BLaER1 (cell line): ENCODE measurements at regions not wholly inside any gene's neighbourhood (a gene's known extent, or its start where the extent isn't known, plus 50 kb on each side); places are given as distances from the start of the nearest gene placed in this dataset.

ENCODE experiments used
- H3K27ac ChIP-seq: shearing (Covaris generic); formaldehyde crosslinking; 2 replicates; pipeline ENCODE4 v1.8.1; 2022
- H3K27me3 ChIP-seq: shearing (Covaris generic); formaldehyde crosslinking; 2 replicates; pipeline ENCODE4 v1.8.1; 2022
- H3K36me3 ChIP-seq: shearing (Covaris generic); formaldehyde crosslinking; 2 replicates; pipeline ENCODE4 v1.8.1; 2022
- H3K4me1 ChIP-seq: shearing (Covaris generic); formaldehyde crosslinking; 2 replicates; pipeline ENCODE4 v1.8.1; 2022
- H3K4me2 ChIP-seq: shearing (Covaris generic); formaldehyde crosslinking; 2 replicates; pipeline ENCODE4 v1.8.1; 2022
- H3K4me3 ChIP-seq: shearing (Covaris generic); formaldehyde crosslinking; 2 replicates; pipeline ENCODE4 v1.8.1; 2022
- H3K9ac ChIP-seq: shearing (Covaris generic); formaldehyde crosslinking; 2 replicates; pipeline ENCODE4 v1.8.1; 2022
- H3K9me3 ChIP-seq: shearing (Covaris generic); formaldehyde crosslinking; 2 replicates; pipeline ENCODE4 v1.8.1; 2022
- H4K20me1 ChIP-seq: shearing (Covaris generic); formaldehyde crosslinking; 2 replicates; pipeline ENCODE4 v1.8.1; 2022
- Cebpa-rat ChIP-seq: shearing (Covaris generic); IDR thresholded peaks from 2 replicates; pipeline ENCODE4 v1.8.1; 2022

GRCh38 chr2:145931781-145932395, 1412.0 kb upstream of the ZEB2 start:
- TF ChIP-seq Cebpa-rat: no peak
- no peaks in the 10 kb centered on the region for H3K4me1 ChIP-seq

GRCh38 chr2:145930318-145930717, 1410.4 kb upstream of the ZEB2 start:
- Histone ChIP-seq H3K4me2 (no peak overlapping the region), H3K27ac (no peak overlapping the region), H4K20me1 (no peaks in the 10 kb centered on the region), H3K27me3 (no peaks in the 10 kb centered on the region), H3K4me3 (no peak overlapping the region), H3K9ac (no peak overlapping the region), H3K9me3 (no peaks in the 10 kb centered on the region), H3K36me3 (no peaks in the 10 kb centered on the region), H3K4me1 (no peaks in the 10 kb centered on the region)
- no peak for TF ChIP-seq Cebpa-rat

More at GRCh38 chr2:145931781-145932395, 1412.0 kb upstream of the ZEB2 start:
- no peaks in the 10 kb centered on the region for H3K9me3 ChIP-seq
- H3K36me3 ChIP-seq: no peaks in the 10 kb centered on the region
- H3K4me2 ChIP-seq: no peak overlapping the region
- no peaks in the 10 kb centered on the region for H4K20me1 ChIP-seq
- H3K4me3 ChIP-seq: no peak overlapping the region
- H3K27ac ChIP-seq: no peak overlapping the region
- no peak overlapping the region for H3K9ac ChIP-seq
- H3K27me3 ChIP-seq: no peaks in the 10 kb centered on the region

- H3K4me3 ChIP-seq: no peak overlapping the region
- H3K27ac ChIP-seq: no peak overlapping the region
- H3K9ac ChIP-seq: no peak overlapping the region
- no peak overlapping the region for H3K4me2 ChIP-seq
- no peaks in the 10 kb centered on the region for H3K4me1 ChIP-seq
- TF ChIP-seq Cebpa-rat: no peak
- no peaks in the 10 kb centered on the region for H4K20me1 ChIP-seq
- H3K9me3 ChIP-seq: no peaks in the 10 kb centered on the region
- H3K27me3 ChIP-seq: no peaks in the 10 kb centered on the region
- no peaks in the 10 kb centered on the region for H3K36me3 ChIP-seq
Observed at GRCh38 chr2:145927131-145927950, 1407.4 kb upstream of the ZEB2 start.

DNA sequence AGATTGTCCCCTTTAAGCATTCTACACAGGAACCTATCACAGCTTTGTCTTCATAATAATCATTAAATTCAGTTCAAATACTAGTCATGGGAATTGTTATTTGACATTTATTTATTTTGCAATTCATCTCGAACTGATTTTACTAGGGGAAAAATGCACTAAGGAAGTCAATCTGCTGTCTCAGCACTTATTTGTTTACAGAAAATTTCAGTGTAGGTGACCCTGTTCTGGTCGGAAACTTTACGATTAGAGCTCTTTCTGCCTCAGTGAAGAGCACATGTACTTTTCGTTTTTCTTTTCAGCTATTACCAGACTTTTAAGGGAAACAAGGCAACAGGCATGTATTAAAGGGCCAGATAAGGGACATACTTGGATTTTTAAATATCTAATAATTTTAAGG, 1405.7 kb upstream of the ZEB2 start:
- TF ChIP-seq Cebpa-rat: no peak
- Histone ChIP-seq H3K9ac (no peak overlapping the region), H3K4me3 (no peak overlapping the region), H3K4me2 (no peak overlapping the region), H3K4me1 (no peaks in the 10 kb centered on the region), H4K20me1 (no peaks in the 10 kb centered on the region), H3K36me3 (no peaks in the 10 kb centered on the region), H3K27ac (no peak overlapping the region), H3K9me3 (no peaks in the 10 kb centered on the region), H3K27me3 (no peaks in the 10 kb centered on the region)

- TF ChIP-seq Cebpa-rat: no peak
- Histone ChIP-seq H3K4me2 (no peak overlapping the region), H3K27ac (no peak overlapping the region)
Observed at GRCh38 chr2:145919477-145919876, 1399.6 kb upstream of the ZEB2 start.

DNA sequence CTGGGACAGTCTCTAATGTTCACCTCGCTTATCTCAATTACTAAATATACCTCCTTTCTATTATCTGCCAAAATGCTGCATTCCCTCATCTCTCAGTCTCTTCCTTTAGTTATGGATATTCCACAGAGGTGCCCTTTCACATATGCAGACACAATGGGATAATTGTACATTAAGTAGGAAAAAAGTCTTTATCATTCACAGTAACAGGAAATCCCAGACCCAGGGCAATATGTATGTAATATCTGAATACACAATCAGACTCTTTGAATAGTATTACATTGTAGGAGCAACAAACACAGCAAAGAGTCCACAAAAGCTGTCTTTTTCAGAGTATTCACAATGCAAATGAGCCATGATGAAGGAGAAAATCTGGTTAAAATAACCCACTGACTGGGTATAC, 1399.0 kb upstream of the ZEB2 start:
- no peak overlapping the region for H3K4me3 ChIP-seq
- no peaks in the 10 kb centered on the region for H3K36me3 ChIP-seq
- no peaks in the 10 kb centered on the region for H4K20me1 ChIP-seq
- no peaks in the 10 kb centered on the region for H3K27me3 ChIP-seq
- H3K9ac ChIP-seq: no peak overlapping the region
- H3K4me2 ChIP-seq: no peak overlapping the region
- no peak for TF ChIP-seq Cebpa-rat
- H3K9me3 ChIP-seq: no peaks in the 10 kb centered on the region
- H3K27ac ChIP-seq: no peak overlapping the region
- H3K4me1 ChIP-seq: no peaks in the 10 kb centered on the region

More at GRCh38 chr2:145919477-145919876, 1399.6 kb upstream of the ZEB2 start:
- H3K9me3 ChIP-seq: no peaks in the 10 kb centered on the region
- H3K9ac ChIP-seq: no peak overlapping the region
- H4K20me1 ChIP-seq: no peaks in the 10 kb centered on the region
- no peaks in the 10 kb centered on the region for H3K27me3 ChIP-seq
- H3K4me3 ChIP-seq: no peak overlapping the region
- no peaks in the 10 kb centered on the region for H3K4me1 ChIP-seq
- H3K36me3 ChIP-seq: no peaks in the 10 kb centered on the region

DNA sequence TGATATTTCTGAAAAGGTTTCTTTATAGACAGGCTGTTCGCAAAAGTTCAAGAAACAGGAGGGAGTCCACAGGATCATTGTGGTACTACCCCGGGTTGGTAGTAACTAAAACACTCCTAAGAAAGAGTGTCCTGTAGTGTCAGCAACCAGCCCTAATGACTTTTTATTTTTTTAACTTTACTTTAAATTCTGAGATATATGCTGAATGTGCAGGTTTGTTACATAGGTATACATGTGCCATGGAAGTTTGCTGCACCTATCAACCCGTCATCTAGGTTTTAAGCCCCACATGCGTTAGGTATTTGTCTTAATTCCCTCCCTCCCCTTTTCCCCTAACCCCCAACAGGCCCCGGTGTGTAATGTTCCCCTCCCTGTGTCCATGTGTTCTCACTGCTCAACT, 1396.9 kb upstream of the ZEB2 start:
- no peak for TF ChIP-seq Cebpa-rat
- no peak overlapping the region for H3K4me2 ChIP-seq
- no peaks in the 10 kb centered on the region for H3K36me3 ChIP-seq
- H3K27me3 ChIP-seq: no peaks in the 10 kb centered on the region
- no peaks in the 10 kb centered on the region for H4K20me1 ChIP-seq
- H3K9me3 ChIP-seq: no peaks in the 10 kb centered on the region
- H3K27ac ChIP-seq: no peak overlapping the region
- H3K4me1 ChIP-seq: no peaks in the 10 kb centered on the region
- H3K9ac ChIP-seq: no peak overlapping the region
- no peak overlapping the region for H3K4me3 ChIP-seq

GRCh38 chr2:145914716-145915115, 1394.8 kb upstream of the ZEB2 start:
- no peaks in the 10 kb centered on the region for H3K9me3 ChIP-seq
- no peaks in the 10 kb centered on the region for H3K27me3 ChIP-seq
- no peak overlapping the region for H3K4me2 ChIP-seq
- no peaks in the 10 kb centered on the region for H4K20me1 ChIP-seq
- TF ChIP-seq Cebpa-rat: no peak
- no peak overlapping the region for H3K27ac ChIP-seq
- H3K36me3 ChIP-seq: no peaks in the 10 kb centered on the region
- H3K4me1 ChIP-seq: no peaks in the 10 kb centered on the region
- no peak overlapping the region for H3K4me3 ChIP-seq
- H3K9ac ChIP-seq: no peak overlapping the region

DNA sequence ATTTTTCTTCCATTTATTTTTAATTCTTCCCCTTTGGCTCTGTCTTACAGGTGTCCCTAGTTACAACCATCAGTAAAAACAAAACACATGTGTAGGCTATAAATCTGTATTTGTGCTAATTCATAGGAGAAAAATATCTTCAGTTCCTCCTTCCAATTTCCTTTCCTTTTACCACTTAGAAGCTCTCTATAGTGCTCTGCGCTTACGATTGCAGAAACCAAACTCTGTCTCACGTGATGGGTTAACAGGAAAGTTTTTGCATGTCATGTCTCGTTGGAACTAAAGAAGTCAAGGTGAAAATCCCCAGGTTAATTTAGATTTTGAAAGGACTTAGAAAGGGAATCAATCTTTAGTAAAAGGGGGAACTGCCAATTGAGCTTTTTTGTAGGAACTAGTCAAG, 1390.5 kb upstream of the ZEB2 start:
- Histone ChIP-seq H3K27ac (no peak overlapping the region), H3K36me3 (no peaks in the 10 kb centered on the region), H3K9ac (no peak overlapping the region)

DNA sequence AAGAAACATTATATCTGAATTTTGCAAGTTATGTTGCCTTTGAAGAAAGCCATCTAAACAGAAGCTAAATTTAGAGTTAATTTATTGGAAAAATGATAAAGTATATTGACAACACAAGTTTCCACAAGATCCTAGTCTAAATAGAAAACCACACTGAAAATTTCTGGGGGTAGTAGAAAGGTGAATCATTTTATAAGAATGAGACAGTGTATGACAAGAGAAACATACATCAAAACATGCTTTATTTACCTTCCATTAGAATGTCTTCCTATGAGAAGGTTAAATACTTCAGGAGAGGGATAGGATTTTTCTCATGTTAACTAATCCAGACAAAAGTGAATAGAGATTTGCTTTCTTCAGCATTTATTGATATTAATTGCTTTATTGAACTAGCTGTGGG, 1389.8 kb upstream of the ZEB2 start:
- Histone ChIP-seq H3K27ac (no peak overlapping the region), H3K27me3 (no peaks in the 10 kb centered on the region), H3K9me3 (no peaks in the 10 kb centered on the region), H3K4me2 (no peak overlapping the region), H4K20me1 (no peaks in the 10 kb centered on the region), H3K9ac (no peak overlapping the region), H3K4me3 (no peak overlapping the region), H3K4me1 (no peaks in the 10 kb centered on the region), H3K36me3 (no peaks in the 10 kb centered on the region)
- TF ChIP-seq Cebpa-rat: no peak

More for the DNA sequence above, 1390.5 kb upstream of the ZEB2 start:
- Histone ChIP-seq H3K9me3 (no peaks in the 10 kb centered on the region), H3K4me3 (no peak overlapping the region), H3K27me3 (no peaks in the 10 kb centered on the region), H3K4me2 (no peak overlapping the region), H3K4me1 (no peaks in the 10 kb centered on the region), H4K20me1 (no peaks in the 10 kb centered on the region)
- no peak for TF ChIP-seq Cebpa-rat
